Loucy (cell line): ENCODE measurements at regions not wholly inside any gene's neighbourhood (a gene's known extent, or its start where the extent isn't known, plus 50 kb on each side); places are given as distances from the start of the nearest gene placed in this dataset.

Experiments used
- CTCF ChIP-seq: fragments of 200-600 bp; sonication (generic); conservative IDR thresholded peaks from 2 replicates; pipeline ENCODE4 v1.5.1; 2014; ENCODE audit warnings: mild to moderate bottlenecking, antibody characterized with exemption, low read length
- EZH2phosphoT487 ChIP-seq: fragments of 200-600 bp; IDR thresholded peaks from 2 replicates; pipeline ENCODE4 v1.6.1; 2018; ENCODE audit warnings: antibody characterized with exemption, mild to moderate bottlenecking, moderate library complexity, borderline replicate concordance

DNA sequence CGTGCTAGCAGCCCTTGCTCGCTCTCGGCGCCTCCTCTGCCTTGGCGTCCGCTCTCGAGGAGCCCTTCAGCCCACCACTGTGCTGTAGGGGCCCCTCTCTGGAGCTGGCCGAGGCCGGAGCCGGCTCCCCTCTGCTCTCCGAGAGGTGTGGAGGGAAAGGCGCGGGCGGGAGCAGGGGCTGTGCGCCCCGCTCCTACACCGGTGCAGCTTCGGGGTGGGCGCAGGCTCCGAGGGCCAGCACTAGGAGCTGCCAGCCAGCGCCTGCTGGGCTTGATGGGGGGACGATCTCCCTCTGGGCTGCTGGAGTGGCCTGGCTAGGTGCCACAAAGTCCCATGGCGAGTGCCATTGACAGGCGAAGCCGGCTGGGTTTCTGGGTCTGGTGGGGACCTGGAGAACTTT lies 365.5 kb downstream of the SLITRK1 start:
- TF ChIP-seq CTCF (no peak), EZH2phosphoT487 (no peak)
